ENCODE measurements at regions not wholly inside any gene's neighbourhood (a gene's known extent, or its start where the extent isn't known, plus 50 kb on each side); places are given as distances from the start of the nearest gene placed in this dataset.

DNA sequence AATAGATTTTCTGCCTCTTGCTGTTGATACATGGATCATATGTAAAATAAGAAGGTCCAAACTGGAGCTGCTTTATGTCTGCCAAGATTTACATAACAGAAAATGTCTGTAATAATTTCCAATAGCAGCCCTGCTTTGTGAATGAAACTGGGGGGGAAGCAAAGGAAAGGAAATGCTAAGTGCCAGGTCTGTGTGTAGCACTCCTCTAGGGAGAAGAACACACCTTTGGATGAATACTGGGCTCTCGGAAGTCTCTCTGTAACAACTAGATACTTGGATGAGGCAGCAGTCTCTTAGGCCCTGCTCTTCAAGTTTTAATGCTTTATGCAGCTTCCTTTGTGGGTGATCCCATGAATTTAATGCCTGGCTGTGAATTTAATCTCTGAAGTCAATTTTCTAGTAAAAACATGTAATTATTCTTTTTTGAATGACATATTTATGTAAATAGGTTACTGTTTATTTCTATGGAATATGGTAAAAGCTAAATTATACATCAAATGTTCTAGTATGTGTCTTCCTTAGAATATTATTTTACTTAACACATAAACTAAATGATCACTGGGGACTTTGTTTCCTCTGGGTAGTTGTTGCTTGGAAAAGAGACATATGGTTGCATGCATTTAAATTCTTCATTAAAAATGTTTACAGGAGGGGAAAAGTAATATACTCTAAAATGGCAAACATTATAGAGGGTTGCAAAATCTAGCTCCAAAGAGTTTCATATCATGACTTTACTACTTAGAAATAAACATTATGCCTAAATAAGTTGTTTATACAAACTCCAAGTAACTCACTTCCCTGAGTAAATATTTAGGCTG lies 336.6 kb upstream of the CWC22 start:
- in situ Hi-C loops (cut with MboI; ENCODE audit: low pct_unique_long_range_greater_than_20kb in 2 of 9, low sequenced_read_pairs in 9 of 9, unreplicated experiment in 9 of 9), result no loop called here
- 67 to 100% (median 100%) methylated on average over 1 of the region's 1 CpG; no CpG with 5 or more reads in 6 of the 10 experiments for WGBS, 10 experiments
- Histone ChIP-seq H3K4me3 (no peak overlapping the region), H3K27ac (no peak overlapping the region), H3K4me1 (replicated peaks in 1 of 2) (peaks cover 5 to 20% of the 10 kb centered on the region in 2 donors)
- ATAC-seq (replicated peaks in 6 of 8), result peak in 4 of 8 experiments; percentile 17 to 61 (median 52)

GRCh38 chr2:180337136-180337535 lies 330.0 kb upstream of the CWC22 start:
- Histone ChIP-seq H3K27ac (no peak overlapping the region), H3K4me3 (no peak overlapping the region), H3K4me1 (replicated peaks in 1 of 2) (peaks cover 0 to 1% of the 10 kb centered on the region in 2 donors)
- in situ Hi-C loops (cut with MboI; ENCODE audit: low pct_unique_long_range_greater_than_20kb in 2 of 9, low sequenced_read_pairs in 9 of 9, unreplicated experiment in 9 of 9), result no loop called here
- 63 to 90% (median 83%) methylated on average over 1 to 3 of the region's 3 CpGs; no CpG with 5 or more reads in 1 of the 10 experiments for WGBS, 10 experiments
- ATAC-seq (replicated peaks in 6 of 8), result no peak

DNA sequence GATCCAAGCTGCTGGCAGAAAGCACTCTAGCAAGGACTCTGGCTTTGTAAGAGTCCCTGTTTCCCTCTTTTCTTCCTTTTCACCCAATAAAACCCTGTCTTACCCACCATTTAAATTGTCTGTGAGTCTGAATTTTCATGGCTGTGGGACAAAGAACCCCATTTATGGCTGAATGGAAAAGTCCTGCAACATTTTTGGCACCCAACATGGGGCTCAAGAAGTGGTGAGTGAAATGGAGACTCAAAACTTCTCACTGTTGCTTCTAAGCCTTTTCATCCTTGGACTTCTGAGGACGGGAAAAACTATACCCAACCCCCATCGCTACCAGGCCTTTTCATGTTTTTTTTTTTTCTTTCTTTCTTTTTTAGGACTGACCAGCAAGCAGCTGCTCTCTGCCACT lies 329.5 kb upstream of the CWC22 start:
- in situ Hi-C loops (cut with MboI; ENCODE audit: low pct_unique_long_range_greater_than_20kb in 2 of 9, low sequenced_read_pairs in 9 of 9, unreplicated experiment in 9 of 9), result no loop called here
- Histone ChIP-seq H3K27ac (no peak overlapping the region), H3K4me3 (no peak overlapping the region), H3K4me1 (replicated peaks in 1 of 2) (no peaks in the 10 kb centered on the region)
- WGBS, 10 experiments, result 6 to 91% (median 65%) methylated on average over 1 to 2 of the region's 2 CpGs; no CpG with 5 or more reads in 2 of the 10 experiments
- ATAC-seq (replicated peaks in 6 of 8), result no peak

- Histone ChIP-seq H3K4me3 (no peak overlapping the region), H3K4me1 (replicated peaks in 1 of 2) (no peaks in the 10 kb centered on the region), H3K27ac (no peak overlapping the region)
- ATAC-seq (replicated peaks in 6 of 8), result no peak
- 55 to 100% (median 87%) methylated on average over 1 to 3 of the region's 3 CpGs for WGBS, 10 experiments
- in situ Hi-C loops (cut with MboI; ENCODE audit: low pct_unique_long_range_greater_than_20kb in 2 of 9, low sequenced_read_pairs in 9 of 9, unreplicated experiment in 9 of 9), result no loop called here
Measured at GRCh38 chr2:180334514-180334913, 327.4 kb upstream of the CWC22 start.

DNA sequence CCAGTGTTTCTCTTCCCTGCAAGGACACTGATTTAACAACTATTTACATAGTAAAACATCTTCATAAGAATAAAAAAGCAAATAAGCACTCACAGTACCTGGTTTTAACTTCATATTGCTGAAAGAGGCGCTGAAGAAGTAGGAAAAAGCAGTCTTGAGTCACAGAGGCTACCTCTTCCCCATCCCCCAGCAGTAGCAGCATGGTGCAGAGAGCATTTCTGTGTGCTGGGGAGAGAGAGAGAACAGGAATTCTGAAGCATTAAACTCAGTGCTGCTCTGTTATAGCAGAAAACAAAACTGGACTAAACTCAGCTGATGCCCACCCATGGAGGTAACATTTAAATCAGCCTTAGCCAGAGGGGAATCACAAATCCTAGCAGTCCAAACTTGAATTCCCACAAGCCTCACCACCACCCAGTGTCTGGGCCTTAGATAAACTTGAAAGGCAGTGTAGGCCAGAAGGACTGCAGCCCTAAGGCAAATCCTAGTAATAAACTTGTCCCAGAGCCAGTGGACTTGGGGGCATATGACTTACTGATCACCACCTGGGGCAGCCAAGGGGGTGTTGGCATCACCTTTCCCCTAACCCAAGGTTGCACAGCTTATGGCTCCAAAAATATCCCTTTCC lies 321.8 kb upstream of the CWC22 start:
- ATAC-seq (replicated peaks in 6 of 8), result no peak
- no peak overlapping the region for H3K4me3 ChIP-seq
- WGBS, 10 experiments, result 25 to 100% (median 62%) methylated on average over 1 of the region's 1 CpG; no CpG with 5 or more reads in 3 of the 10 experiments
- no peaks in the 10 kb centered on the region for H3K4me1 ChIP-seq (replicated peaks in 1 of 2)
- H3K27ac ChIP-seq, result no peak overlapping the region
- in situ Hi-C loops (cut with MboI; ENCODE audit: low pct_unique_long_range_greater_than_20kb in 2 of 9, low sequenced_read_pairs in 9 of 9, unreplicated experiment in 9 of 9), result no loop called here

GRCh38 chr2:180327185-180327584 lies 320.1 kb upstream of the CWC22 start:
- H3K4me1 ChIP-seq (replicated peaks in 1 of 2), result no peaks in the 10 kb centered on the region
- in situ Hi-C loops (cut with MboI; ENCODE audit: low pct_unique_long_range_greater_than_20kb in 2 of 9, low sequenced_read_pairs in 9 of 9, unreplicated experiment in 9 of 9), result no loop called here
- H3K4me3 ChIP-seq, result no peak overlapping the region
- no peak for ATAC-seq (replicated peaks in 6 of 8)
- H3K27ac ChIP-seq, result no peak overlapping the region

GRCh38 chr2:180325416-180326120 lies 318.5 kb upstream of the CWC22 start:
- WGBS, 10 experiments, result 33 to 100% (median 97%) methylated on average over 1 to 2 of the region's 2 CpGs
- no peak overlapping the region for H3K4me3 ChIP-seq
- in situ Hi-C loops (cut with MboI; ENCODE audit: low pct_unique_long_range_greater_than_20kb in 2 of 9, low sequenced_read_pairs in 9 of 9, unreplicated experiment in 9 of 9), result no loop called here
- H3K4me1 ChIP-seq (replicated peaks in 1 of 2), result peaks cover 0 to 4% of the 10 kb centered on the region in 2 donors
- H3K27ac ChIP-seq, result no peak overlapping the region
- peak in 1 of 8 experiments; percentile 50 for ATAC-seq (replicated peaks in 6 of 8)

- no peak overlapping the region for H3K27ac ChIP-seq
- peaks cover 0 to 4% of the 10 kb centered on the region in 2 donors for H3K4me1 ChIP-seq (replicated peaks in 1 of 2)
- H3K4me3 ChIP-seq, result no peak overlapping the region
- ATAC-seq (replicated peaks in 6 of 8), result peak in 3 of 8 experiments; percentile 84 to 96 (median 94)
- in situ Hi-C loops (cut with MboI; ENCODE audit: low pct_unique_long_range_greater_than_20kb in 2 of 9, low sequenced_read_pairs in 9 of 9, unreplicated experiment in 9 of 9), result no loop called here
Measured at GRCh38 chr2:180324182-180324581, 317.1 kb upstream of the CWC22 start.

- H3K4me3 ChIP-seq, result no peak overlapping the region
- peaks cover 0 to 4% of the 10 kb centered on the region in 2 donors for H3K4me1 ChIP-seq (replicated peaks in 1 of 2)
- H3K27ac ChIP-seq, result no peak overlapping the region
- in situ Hi-C loops (cut with MboI; ENCODE audit: low pct_unique_long_range_greater_than_20kb in 2 of 9, low sequenced_read_pairs in 9 of 9, unreplicated experiment in 9 of 9), result no loop called here
- ATAC-seq (replicated peaks in 6 of 8), result peak in 1 of 8 experiments; percentile 39
Measured at GRCh38 chr2:180322781-180323180, 315.7 kb upstream of the CWC22 start.

DNA sequence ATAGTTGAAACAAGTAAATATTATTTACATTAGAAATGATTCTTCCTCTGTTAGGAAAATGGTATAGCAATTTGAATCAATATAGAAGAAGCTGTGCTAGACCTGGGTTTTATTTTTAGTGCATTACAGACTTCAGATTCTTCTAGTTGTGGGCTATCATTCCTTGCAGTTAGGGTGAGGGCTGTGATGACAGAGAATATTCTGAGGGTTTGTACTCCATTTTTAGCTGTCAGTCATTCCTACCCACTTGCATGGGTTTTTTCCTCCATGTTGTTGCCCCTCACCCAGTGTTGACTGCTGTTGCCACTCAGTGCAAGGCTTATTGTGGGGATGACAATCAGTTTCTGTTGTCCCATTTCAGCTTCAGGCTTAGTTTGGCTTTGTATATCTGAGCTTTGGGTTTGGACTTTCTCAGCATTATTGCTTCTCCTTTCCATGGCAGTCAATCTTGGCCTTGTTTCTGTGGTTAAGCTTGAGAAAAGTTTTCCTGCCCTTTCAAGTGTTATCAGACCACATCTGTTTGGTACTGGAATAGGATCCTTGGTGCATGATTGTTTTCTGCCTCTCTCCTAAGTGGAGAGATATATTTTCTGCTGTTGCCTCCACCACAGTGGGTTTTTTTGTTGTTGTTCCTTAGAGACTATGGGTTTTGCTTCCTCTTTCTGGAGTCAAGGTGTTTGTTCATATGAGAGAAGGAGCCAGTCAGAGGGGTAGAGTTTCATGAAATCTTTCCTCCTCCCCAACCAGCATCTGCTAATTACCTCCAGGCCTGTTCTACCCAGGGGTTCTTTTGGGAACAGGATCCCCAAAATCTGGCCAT lies 312.7 kb upstream of the CWC22 start:
- H3K27ac ChIP-seq, result no peak overlapping the region
- peaks cover 0 to 4% of the 10 kb centered on the region in 2 donors for H3K4me1 ChIP-seq (replicated peaks in 1 of 2)
- no peak for ATAC-seq (replicated peaks in 6 of 8)
- in situ Hi-C loops (cut with MboI; ENCODE audit: low pct_unique_long_range_greater_than_20kb in 2 of 9, low sequenced_read_pairs in 9 of 9, unreplicated experiment in 9 of 9), result no loop called here
- no peak overlapping the region for H3K4me3 ChIP-seq

DNA sequence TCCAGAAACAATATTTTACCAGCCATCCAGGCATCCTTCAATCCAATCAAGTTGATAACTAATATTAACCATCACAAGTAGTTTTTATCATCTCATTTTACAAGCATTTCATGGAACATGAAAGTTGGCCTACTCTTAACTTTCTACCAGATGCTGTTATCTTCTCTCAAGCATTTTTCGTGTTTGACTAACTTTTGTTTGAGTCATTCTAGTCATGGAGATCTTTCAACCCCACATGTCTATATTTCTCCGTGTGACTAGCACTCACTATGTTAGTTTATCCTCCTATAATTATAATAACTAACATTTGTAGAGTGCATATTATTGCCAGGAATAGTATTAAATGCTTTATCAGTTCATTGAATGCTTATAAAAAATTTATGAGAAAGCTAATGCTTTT lies 307.0 kb upstream of the CWC22 start:
- WGBS, 10 experiments, result 17 to 95% (median 88%) methylated on average over 1 to 2 of the region's 2 CpGs
- H3K4me1 ChIP-seq (replicated peaks in 1 of 2), result no peaks in the 10 kb centered on the region
- H3K27ac ChIP-seq, result no peak overlapping the region
- no peak overlapping the region for H3K4me3 ChIP-seq
- no peak for ATAC-seq (replicated peaks in 6 of 8)
- in situ Hi-C loops (cut with MboI; ENCODE audit: low pct_unique_long_range_greater_than_20kb in 2 of 9, low sequenced_read_pairs in 9 of 9, unreplicated experiment in 9 of 9), result no loop called here

- in situ Hi-C loops (cut with MboI; ENCODE audit: low pct_unique_long_range_greater_than_20kb in 2 of 9, low sequenced_read_pairs in 9 of 9, unreplicated experiment in 9 of 9), result no loop called here
- H3K27ac ChIP-seq, result no peak overlapping the region
- no peaks in the 10 kb centered on the region for H3K4me1 ChIP-seq (replicated peaks in 1 of 2)
- no peak overlapping the region for H3K4me3 ChIP-seq
- no peak for ATAC-seq (replicated peaks in 6 of 8)
Measured at GRCh38 chr2:180312542-180312941, 305.4 kb upstream of the CWC22 start.

GRCh38 chr2:180307096-180307495 lies 300.0 kb upstream of the CWC22 start:
- in situ Hi-C loops (cut with MboI; ENCODE audit: low pct_unique_long_range_greater_than_20kb in 2 of 9, low sequenced_read_pairs in 9 of 9, unreplicated experiment in 9 of 9), result no loop called here
- WGBS, 10 experiments, result 50 to 100% (median 92%) methylated on average over 1 of the region's 1 CpG; no CpG with 5 or more reads in 3 of the 10 experiments
- Histone ChIP-seq H3K4me1 (replicated peaks in 1 of 2) (peaks cover 0 to 2% of the 10 kb centered on the region in 2 donors), H3K27ac (no peak overlapping the region), H3K4me3 (no peak overlapping the region)
- ATAC-seq (replicated peaks in 6 of 8), result no peak
